ENCODE measurements at regions not wholly inside any gene's neighbourhood (a gene's known extent, or its start where the extent isn't known, plus 50 kb on each side); places are given as distances from the start of the nearest gene placed in this dataset.

DNA sequence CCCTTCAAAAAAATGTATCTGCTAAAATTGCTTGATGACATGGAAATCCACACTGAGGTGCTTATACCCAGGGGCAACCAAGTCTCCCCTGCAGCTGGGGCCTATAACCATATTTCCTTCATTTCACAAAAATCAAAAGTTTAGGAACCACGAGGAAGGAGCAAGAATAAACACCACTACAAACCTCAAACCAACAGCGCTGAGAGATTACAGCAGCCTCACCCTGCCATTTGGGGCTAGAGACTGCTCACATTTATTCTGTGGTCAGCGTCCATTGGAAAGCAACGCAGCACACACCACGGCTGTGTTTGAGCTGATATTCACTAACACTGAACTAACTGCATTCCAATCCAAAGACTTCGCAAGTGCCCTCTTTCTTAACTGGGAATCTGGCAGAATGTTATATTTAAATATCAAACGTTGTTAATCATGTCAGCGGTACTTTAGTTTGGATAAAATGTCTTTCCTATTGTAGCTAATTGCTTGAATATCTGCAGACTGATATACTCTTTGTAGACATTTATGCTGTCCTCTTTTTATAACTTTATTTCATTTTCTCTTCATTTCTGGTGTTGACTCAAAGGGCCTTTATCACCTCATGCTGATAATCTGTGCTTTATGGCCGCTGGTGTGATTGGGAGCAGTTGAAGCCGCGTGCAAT is 94.6 kb downstream of the FOXA2 start (continued):
- TF ChIP-seq KLF12 (CRISPR knock-in tag; IDR thresholded peaks at IDR 0.05; ENCODE audit: borderline replicate concordance) (peak; percentile 17; the same call in 1 of the 2 replicates), ZNF737 (CRISPR knock-in tag; IDR thresholded peaks at IDR 0.05; ENCODE audit: borderline replicate concordance) (no peak), ZNF556 (CRISPR knock-in tag; IDR thresholded peaks at IDR 0.05; ENCODE audit: borderline replicate concordance) (no peak), NR1H2 (CRISPR knock-in tag; IDR thresholded peaks at IDR 0.05; ENCODE audit: borderline replicate concordance, low read depth) (no peak), CREB1 (IDR thresholded peaks at IDR 0.05) (no peak), CREB1 (CRISPR knock-in tag; IDR thresholded peaks at IDR 0.05) (no peak)
- TF ChIP-seq, protein P1, sequence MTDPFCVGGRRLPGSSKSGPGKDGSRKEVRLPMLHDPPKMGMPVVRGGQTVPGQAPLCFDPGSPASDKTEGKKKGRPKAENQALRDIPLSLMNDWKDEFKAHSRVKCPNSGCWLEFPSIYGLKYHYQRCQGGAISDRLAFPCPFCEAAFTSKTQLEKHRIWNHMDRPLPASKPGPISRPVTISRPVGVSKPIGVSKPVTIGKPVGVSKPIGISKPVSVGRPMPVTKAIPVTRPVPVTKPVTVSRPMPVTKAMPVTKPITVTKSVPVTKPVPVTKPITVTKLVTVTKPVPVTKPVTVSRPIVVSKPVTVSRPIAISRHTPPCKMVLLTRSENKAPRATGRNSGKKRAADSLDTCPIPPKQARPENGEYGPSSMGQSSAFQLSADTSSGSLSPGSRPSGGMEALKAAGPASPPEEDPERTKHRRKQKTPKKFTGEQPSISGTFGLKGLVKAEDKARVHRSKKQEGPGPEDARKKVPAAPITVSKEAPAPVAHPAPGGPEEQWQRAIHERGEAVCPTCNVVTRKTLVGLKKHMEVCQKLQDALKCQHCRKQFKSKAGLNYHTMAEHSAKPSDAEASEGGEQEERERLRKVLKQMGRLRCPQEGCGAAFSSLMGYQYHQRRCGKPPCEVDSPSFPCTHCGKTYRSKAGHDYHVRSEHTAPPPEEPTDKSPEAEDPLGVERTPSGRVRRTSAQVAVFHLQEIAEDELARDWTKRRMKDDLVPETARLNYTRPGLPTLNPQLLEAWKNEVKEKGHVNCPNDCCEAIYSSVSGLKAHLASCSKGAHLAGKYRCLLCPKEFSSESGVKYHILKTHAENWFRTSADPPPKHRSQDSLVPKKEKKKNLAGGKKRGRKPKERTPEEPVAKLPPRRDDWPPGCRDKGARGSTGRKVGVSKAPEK (CRISPR knock-in tag; IDR thresholded peaks at IDR 0.05; ENCODE audit: borderline replicate concordance), result peak; percentile 40; the same call in 1 of the 2 replicates
- TF ChIP-seq, protein P2, sequence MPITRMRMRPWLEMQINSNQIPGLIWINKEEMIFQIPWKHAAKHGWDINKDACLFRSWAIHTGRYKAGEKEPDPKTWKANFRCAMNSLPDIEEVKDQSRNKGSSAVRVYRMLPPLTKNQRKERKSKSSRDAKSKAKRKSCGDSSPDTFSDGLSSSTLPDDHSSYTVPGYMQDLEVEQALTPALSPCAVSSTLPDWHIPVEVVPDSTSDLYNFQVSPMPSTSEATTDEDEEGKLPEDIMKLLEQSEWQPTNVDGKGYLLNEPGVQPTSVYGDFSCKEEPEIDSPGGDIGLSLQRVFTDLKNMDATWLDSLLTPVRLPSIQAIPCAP (CRISPR knock-in tag; IDR thresholded peaks at IDR 0.05; ENCODE audit: low read depth), result no peak
- TF ChIP-seq, protein P3, sequence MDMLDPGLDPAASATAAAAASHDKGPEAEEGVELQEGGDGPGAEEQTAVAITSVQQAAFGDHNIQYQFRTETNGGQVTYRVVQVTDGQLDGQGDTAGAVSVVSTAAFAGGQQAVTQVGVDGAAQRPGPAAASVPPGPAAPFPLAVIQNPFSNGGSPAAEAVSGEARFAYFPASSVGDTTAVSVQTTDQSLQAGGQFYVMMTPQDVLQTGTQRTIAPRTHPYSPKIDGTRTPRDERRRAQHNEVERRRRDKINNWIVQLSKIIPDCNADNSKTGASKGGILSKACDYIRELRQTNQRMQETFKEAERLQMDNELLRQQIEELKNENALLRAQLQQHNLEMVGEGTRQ (IDR thresholded peaks at IDR 0.05; ENCODE audit: low read depth, low read length), result no peak
- TF ChIP-seq, protein P3 (CRISPR knock-in tag; IDR thresholded peaks at IDR 0.05; ENCODE audit: borderline replicate concordance), result no peak
- TF ChIP-seq, protein P4, sequence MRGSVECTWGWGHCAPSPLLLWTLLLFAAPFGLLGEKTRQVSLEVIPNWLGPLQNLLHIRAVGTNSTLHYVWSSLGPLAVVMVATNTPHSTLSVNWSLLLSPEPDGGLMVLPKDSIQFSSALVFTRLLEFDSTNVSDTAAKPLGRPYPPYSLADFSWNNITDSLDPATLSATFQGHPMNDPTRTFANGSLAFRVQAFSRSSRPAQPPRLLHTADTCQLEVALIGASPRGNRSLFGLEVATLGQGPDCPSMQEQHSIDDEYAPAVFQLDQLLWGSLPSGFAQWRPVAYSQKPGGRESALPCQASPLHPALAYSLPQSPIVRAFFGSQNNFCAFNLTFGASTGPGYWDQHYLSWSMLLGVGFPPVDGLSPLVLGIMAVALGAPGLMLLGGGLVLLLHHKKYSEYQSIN (CRISPR knock-in tag; IDR thresholded peaks at IDR 0.05; ENCODE audit: borderline replicate concordance), result no peak
- TF ChIP-seq, protein P5, sequence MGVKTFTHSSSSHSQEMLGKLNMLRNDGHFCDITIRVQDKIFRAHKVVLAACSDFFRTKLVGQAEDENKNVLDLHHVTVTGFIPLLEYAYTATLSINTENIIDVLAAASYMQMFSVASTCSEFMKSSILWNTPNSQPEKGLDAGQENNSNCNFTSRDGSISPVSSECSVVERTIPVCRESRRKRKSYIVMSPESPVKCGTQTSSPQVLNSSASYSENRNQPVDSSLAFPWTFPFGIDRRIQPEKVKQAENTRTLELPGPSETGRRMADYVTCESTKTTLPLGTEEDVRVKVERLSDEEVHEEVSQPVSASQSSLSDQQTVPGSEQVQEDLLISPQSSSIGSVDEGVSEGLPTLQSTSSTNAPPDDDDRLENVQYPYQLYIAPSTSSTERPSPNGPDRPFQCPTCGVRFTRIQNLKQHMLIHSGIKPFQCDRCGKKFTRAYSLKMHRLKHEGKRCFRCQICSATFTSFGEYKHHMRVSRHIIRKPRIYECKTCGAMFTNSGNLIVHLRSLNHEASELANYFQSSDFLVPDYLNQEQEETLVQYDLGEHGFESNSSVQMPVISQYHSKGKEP (CRISPR knock-in tag; IDR thresholded peaks at IDR 0.05), result no peak
- TF ChIP-seq, protein P6, sequence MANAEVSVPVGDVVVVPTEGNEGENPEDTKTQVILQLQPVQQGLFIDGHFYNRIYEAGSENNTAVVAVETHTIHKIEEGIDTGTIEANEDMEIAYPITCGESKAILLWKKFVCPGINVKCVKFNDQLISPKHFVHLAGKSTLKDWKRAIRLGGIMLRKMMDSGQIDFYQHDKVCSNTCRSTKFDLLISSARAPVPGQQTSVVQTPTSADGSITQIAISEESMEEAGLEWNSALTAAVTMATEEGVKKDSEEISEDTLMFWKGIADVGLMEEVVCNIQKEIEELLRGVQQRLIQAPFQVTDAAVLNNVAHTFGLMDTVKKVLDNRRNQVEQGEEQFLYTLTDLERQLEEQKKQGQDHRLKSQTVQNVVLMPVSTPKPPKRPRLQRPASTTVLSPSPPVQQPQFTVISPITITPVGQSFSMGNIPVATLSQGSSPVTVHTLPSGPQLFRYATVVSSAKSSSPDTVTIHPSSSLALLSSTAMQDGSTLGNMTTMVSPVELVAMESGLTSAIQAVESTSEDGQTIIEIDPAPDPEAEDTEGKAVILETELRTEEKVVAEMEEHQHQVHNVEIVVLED (CRISPR knock-in tag; IDR thresholded peaks at IDR 0.05; ENCODE audit: borderline replicate concordance), result no peak

Measured in HepG2 (cell line).